Bronchial epithelial cell (primary cell): ENCODE measurements at regions not wholly inside any gene's neighbourhood (a gene's known extent, or its start where the extent isn't known, plus 50 kb on each side); places are given as distances from the start of the nearest gene placed in this dataset.

Experiments
- DNase-seq: peaks from one replicate; pipeline ENCODE4 v3.0.0-alpha.2; 2010; ENCODE audit warnings: low read depth
- FAIRE-seq: peaks from 2 replicates; lab custom pipeline; 2011; peaks lifted over from hg19 to GRCh38; lab: Jason Lieb, UNC
- H3K27me3 ChIP-seq: 2 replicates; pipeline ENCODE4 v1.5.1; 2011; ENCODE audit warnings: low read length; ENCODE audit not compliant: control insufficient read depth, insufficient read depth
- H3K36me3 ChIP-seq: 2 replicates; pipeline ENCODE4 v1.5.1; 2011; ENCODE audit warnings: low read length; ENCODE audit not compliant: control insufficient read depth, insufficient read depth
- H3K4me3 ChIP-seq: 2 replicates; pipeline ENCODE4 v1.5.1; 2011; ENCODE audit warnings: mild to moderate bottlenecking, low read depth, low read length, control low read depth
- CTCF ChIP-seq: IDR thresholded peaks from 2 replicates; pipeline ENCODE4 v1.5.1; 2011; ENCODE audit warnings: mild to moderate bottlenecking, moderate library complexity, low read length, control low read depth, inconsistent platforms; ENCODE audit not compliant: insufficient read depth, severe bottlenecking

- no peaks in the 10 kb centered on the region for H3K36me3 ChIP-seq
- no peaks in the 10 kb centered on the region for H3K27me3 ChIP-seq
- no peak overlapping the region for H3K4me3 ChIP-seq
- no peak for DNase-seq
- TF ChIP-seq CTCF, result no peak
- FAIRE-seq, result no peak
These were observed 194.6 kb upstream of the RBPJ start for GRCh38 chr4:26126143-26126718.

GRCh38 chr4:26126994-26127393, 193.8 kb upstream of the RBPJ start:
- TF ChIP-seq CTCF, result no peak
- H3K27me3 ChIP-seq, result no peaks in the 10 kb centered on the region
- no peaks in the 10 kb centered on the region for H3K36me3 ChIP-seq
- H3K4me3 ChIP-seq, result no peak overlapping the region
- DNase-seq, result no peak
- FAIRE-seq, result no peak

- TF ChIP-seq CTCF, result peak; percentile 40
- Histone ChIP-seq H3K36me3 (no peaks in the 10 kb centered on the region), H3K4me3 (no peak overlapping the region), H3K27me3 (no peaks in the 10 kb centered on the region)
- FAIRE-seq, result peak; percentile 98
- DNase-seq, result peak; percentile 94
These were observed 192.9 kb upstream of the RBPJ start for GRCh38 chr4:26127851-26128337.

GRCh38 chr4:26130173-26130572, 190.6 kb upstream of the RBPJ start:
- TF ChIP-seq CTCF, result no peak
- H3K27me3 ChIP-seq, result no peaks in the 10 kb centered on the region
- H3K36me3 ChIP-seq, result no peaks in the 10 kb centered on the region
- no peak overlapping the region for H3K4me3 ChIP-seq
- FAIRE-seq (no peak), DNase-seq (no peak)

DNA sequence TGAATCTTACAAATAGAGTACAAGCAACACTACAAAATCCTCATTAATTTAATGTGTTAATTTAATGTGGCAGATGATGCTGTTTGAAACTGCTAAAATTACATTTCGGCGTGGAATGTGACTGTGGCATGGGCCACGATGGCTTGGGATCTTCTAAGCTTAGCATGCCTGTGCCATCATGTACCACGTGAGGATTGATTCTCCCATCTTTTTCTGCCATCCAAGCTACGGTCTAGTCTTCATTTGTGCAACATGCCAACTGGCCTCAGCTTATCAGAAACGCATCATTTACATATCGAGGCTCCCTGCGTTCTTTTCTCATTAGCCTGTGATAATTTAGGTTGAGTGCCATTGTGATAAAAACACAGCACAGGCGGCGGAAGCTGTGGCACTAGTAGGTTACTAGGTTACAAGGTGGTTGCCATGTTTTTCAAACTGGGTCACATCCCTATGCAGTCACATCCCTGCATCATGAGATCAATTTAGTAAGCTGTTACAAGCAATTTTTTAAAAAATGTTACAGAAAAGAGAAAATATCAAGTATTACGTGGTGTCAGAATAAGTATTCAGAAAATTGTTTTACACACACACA, 189.9 kb upstream of the RBPJ start:
- Histone ChIP-seq H3K27me3 (no peaks in the 10 kb centered on the region), H3K36me3 (no peaks in the 10 kb centered on the region), H3K4me3 (no peak overlapping the region)
- TF ChIP-seq CTCF, result no peak
- no peak for DNase-seq
- no peak for FAIRE-seq

DNA sequence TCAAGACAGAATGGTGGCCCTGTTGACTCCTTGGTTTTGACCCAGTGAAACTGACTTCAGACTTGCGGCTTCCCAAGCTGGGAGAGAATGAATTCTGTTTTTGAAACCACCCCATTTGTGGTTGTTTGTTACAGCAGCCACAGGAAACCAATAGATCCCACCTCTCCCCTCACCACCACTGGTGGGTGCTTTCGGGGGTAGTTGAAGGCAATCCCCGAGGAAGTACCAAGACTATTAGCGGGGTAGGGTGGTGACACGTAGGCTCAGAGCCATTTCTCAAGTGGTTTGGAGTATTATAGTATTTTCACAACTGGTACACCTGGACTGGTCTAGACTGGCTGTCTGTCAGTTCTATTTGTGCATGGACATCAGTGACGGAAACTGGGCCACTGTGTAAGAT, 189.1 kb upstream of the RBPJ start:
- Histone ChIP-seq H3K27me3 (no peaks in the 10 kb centered on the region), H3K36me3 (no peaks in the 10 kb centered on the region), H3K4me3 (no peak overlapping the region)
- TF ChIP-seq CTCF, result no peak
- FAIRE-seq, result no peak
- DNase-seq, result no peak
